GM12878 (cell line): ENCODE measurements at regions not wholly inside any gene's neighbourhood (a gene's known extent, or its start where the extent isn't known, plus 50 kb on each side); places are given as distances from the start of the nearest gene placed in this dataset.

ENCODE experiments used
- ATAC-seq: fragments of 200-7000 bp; cut with Tn5 transposase; 3 replicates; pipeline ENCODE4 v1.9.1; 2020; ENCODE audit warnings: mild to moderate bottlenecking, moderate library complexity
- BruUV-seq: library from RNA; stranded (reverse); fragments of 400-500 nt; replicated peaks from 2 replicates; lab custom pipeline; 2021; lab: Mats Ljungman, UMichigan
- CTCF ChIA-PET: fragments of 300-600 bp; sonication (Branson Sonifier 250); formaldehyde crosslinking; extraction: SDS; loops from one replicate; lab custom pipeline; 2021; ENCODE audit warnings: inconsistent platforms; lab: Yijun Ruan, JAX
- POLR2A ChIA-PET: fragments of 350-600 bp; formaldehyde crosslinking; extraction: SDS; loops from one replicate; lab custom pipeline; 2021; ENCODE audit warnings: inconsistent platforms; lab: Charles Lee
- RAD21 ChIA-PET: fragments of 300-600 bp; sonication (Branson Sonifier 250); formaldehyde crosslinking; loops from one replicate; lab custom pipeline; 2023; ENCODE audit warnings: antibody characterized with exemption; ENCODE audit not compliant: unreplicated experiment; lab: Charles Lee
- SMC1A ChIA-PET: fragments of 300-600 bp; sonication (Branson Sonifier 250); formaldehyde crosslinking; loops from one replicate; lab custom pipeline; 2023; ENCODE audit not compliant: unreplicated experiment, uncharacterized antibody; lab: Charles Lee
- DNase-seq: peaks from one replicate; pipeline ENCODE4 v3.0.0-alpha.2; 2011; ENCODE audit warnings: low read depth, low spot score
- FAIRE-seq: peaks from 3 replicates; lab custom pipeline; 2011; peaks lifted over from hg19 to GRCh38; lab: Jason Lieb, UNC
- H2AFZ ChIP-seq: 2 replicates; pipeline ENCODE4 v1.6.0; 2011; ENCODE audit warnings: low read depth, low read length, control low read depth; ENCODE audit not compliant: control insufficient read depth
- H3K27ac ChIP-seq: 2 replicates; pipeline ENCODE4 v1.5.1; 2011; ENCODE audit warnings: control low read depth; ENCODE audit not compliant: control insufficient read depth, insufficient read depth
- H3K27me3 ChIP-seq, 2 experiments: replicated peaks in 1 of 2; 2 replicates each; pipeline versions ENCODE4 v1.6.0 to v1.6.1; 2011; ENCODE audit warnings: low read length in 1 of 2; ENCODE audit not compliant: control insufficient read depth in 2 of 2, insufficient read depth in 2 of 2
- H3K36me3 ChIP-seq, 2 experiments: 2 replicates each; pipeline ENCODE4 v1.5.1; 2011; ENCODE audit warnings: low read length in 1 of 2; ENCODE audit not compliant: control insufficient read depth in 2 of 2, insufficient read depth in 2 of 2
- H3K4me1 ChIP-seq: 2 replicates; pipeline ENCODE4 v1.6.1; 2011; ENCODE audit warnings: mild to moderate bottlenecking, low read length, moderate library complexity, mixed read lengths; ENCODE audit not compliant: control insufficient read depth, insufficient read depth
- H3K4me2 ChIP-seq: 2 replicates; pipeline ENCODE4 v1.6.0; 2011; ENCODE audit warnings: control low read depth; ENCODE audit not compliant: control insufficient read depth, insufficient read depth
- H3K4me3 ChIP-seq: fragments of 200-600 bp; sonication (generic); 2 replicates; pipeline ENCODE4 v1.5.1; 2016
- H3K79me2 ChIP-seq: 2 replicates; pipeline ENCODE4 v1.6.0; 2011; ENCODE audit warnings: low read length; ENCODE audit not compliant: control insufficient read depth, insufficient read depth
- H3K9ac ChIP-seq: 2 replicates; pipeline ENCODE4 v1.8.0; 2011; ENCODE audit warnings: low read length, control low read depth, mixed read lengths; ENCODE audit not compliant: control insufficient read depth, insufficient read depth
- H3K9me3 ChIP-seq: replicated peaks from 3 replicates; pipeline ENCODE4 v1.5.1; 2011; ENCODE audit warnings: mild to moderate bottlenecking, low read length; ENCODE audit not compliant: control insufficient read depth, insufficient read depth
- H4K20me1 ChIP-seq: 2 replicates; pipeline ENCODE4 v1.6.0; 2011; ENCODE audit not compliant: control insufficient read depth, insufficient read depth
- CBX3 ChIP-seq: fragments of 200-600 bp; sonication (generic); IDR thresholded peaks from 2 replicates; pipeline ENCODE4 v1.6.1; 2016; ENCODE audit warnings: low read depth, borderline replicate concordance
- EP300 ChIP-seq, 2 experiments: fragments of 150-350 bp in 1 of 2; IDR thresholded peaks; 2 replicates each; pipeline ENCODE4 v1.6.1; 2011 to 2012; ENCODE audit warnings: low read depth in 2 of 2, low read length in 2 of 2, borderline replicate concordance in 1 of 2, improper control_type of control experiment in 1 of 2, inconsistent platforms in 1 of 2; ENCODE audit not compliant: control insufficient read depth in 1 of 2
- ETV6 ChIP-seq, 2 experiments: fragments of 450-650 bp in 1 of 2; IDR thresholded peaks in 1 of 2; conservative IDR thresholded peaks in 1 of 2; 2 replicates each; pipeline ENCODE4 v1.6.1; 2014; ENCODE audit warnings: antibody characterized with exemption in 1 of 2, borderline replicate concordance in 1 of 2, low read depth in 1 of 2, mild to moderate bottlenecking in 1 of 2, moderate library complexity in 1 of 2
- KDM1A ChIP-seq: fragments of 200-600 bp; sonication (generic); IDR thresholded peaks from 2 replicates; pipeline ENCODE4 v1.6.1; 2016; ENCODE audit warnings: borderline replicate concordance
- MAX ChIP-seq: IDR thresholded peaks from 2 replicates; pipeline ENCODE4 v1.6.1; 2012; ENCODE audit warnings: low read depth, low read length, improper control_type of control experiment
- NR2C1 ChIP-seq: fragments of 450-650 bp; IDR thresholded peaks from 2 replicates; pipeline ENCODE4 v1.6.1; 2017; ENCODE audit warnings: antibody characterized with exemption, mild to moderate bottlenecking, moderate library complexity
- POLR2A ChIP-seq: IDR thresholded peaks from 2 replicates; pipeline ENCODE4 v1.6.1; 2011; ENCODE audit warnings: low read depth, mild to moderate bottlenecking, low read length
- POLR2AphosphoS2 ChIP-seq: IDR thresholded peaks from 2 replicates; pipeline ENCODE4 v1.6.1; 2011; ENCODE audit warnings: low read depth, mild to moderate bottlenecking, low read length, improper control_type of control experiment, moderate library complexity
- RELB ChIP-seq: fragments of 450-650 bp; IDR thresholded peaks from 2 replicates; pipeline ENCODE4 v1.6.1; 2017; ENCODE audit warnings: low read depth, mild to moderate bottlenecking, moderate library complexity
- SMAD1 ChIP-seq: fragments of 450-650 bp; IDR thresholded peaks from 2 replicates; pipeline ENCODE4 v1.6.1; 2018; ENCODE audit warnings: mild to moderate bottlenecking, low read depth; ENCODE audit not compliant: partially characterized antibody
- SP1 ChIP-seq: IDR thresholded peaks from one replicate; pipeline ENCODE4 v1.6.1; 2011; ENCODE audit warnings: low read depth, low read length
- SPI1 ChIP-seq: IDR thresholded peaks from 2 replicates; pipeline ENCODE4 v1.6.1; 2011; ENCODE audit warnings: low read depth, mild to moderate bottlenecking, low read length, moderate library complexity, borderline replicate concordance; ENCODE audit not compliant: insufficient read depth
- STAT1 ChIP-seq: fragments of 450-650 bp; conservative IDR thresholded peaks from 2 replicates; pipeline ENCODE4 v1.6.1; 2014; ENCODE audit warnings: antibody characterized with exemption, mild to moderate bottlenecking
- WGBS: methylation state at CpG from one replicate; pipeline ENCODE4 v1.1.6; 2016; ENCODE audit warnings: low lambda C conversion rate; ENCODE audit not compliant: insufficient replicate concordance, insufficient coverage; ENCODE audit errors: missing lambda C conversion rate; 5-methylcytosine and 5-hydroxymethylcytosine counted together
- in situ Hi-C: fragments of 300-500 bp; cut with MboI; formaldehyde crosslinking; loops from 9 replicates; pipeline ENCODE4 v1.14.3; 2018; ENCODE audit warnings: mixed read lengths
- intact Hi-C: fragments of 100-400 bp; cut with micrococcal nuclease; formaldehyde crosslinking; loops from one replicate; pipeline ENCODE4 v1.14.2; 2022; ENCODE audit not compliant: unreplicated experiment
- TF ChIP-seq, protein P1 (sequence below): fragments of 450-650 bp; IDR thresholded peaks from 2 replicates; pipeline ENCODE4 v1.6.1; 2017; ENCODE audit warnings: mild to moderate bottlenecking, moderate library complexity
- TF ChIP-seq, protein P2 (sequence below): fragments of 450-650 bp; IDR thresholded peaks from 2 replicates; pipeline ENCODE4 v1.6.1; 2018; ENCODE audit warnings: mild to moderate bottlenecking, low read depth, moderate library complexity; ENCODE audit not compliant: partially characterized antibody

DNA sequence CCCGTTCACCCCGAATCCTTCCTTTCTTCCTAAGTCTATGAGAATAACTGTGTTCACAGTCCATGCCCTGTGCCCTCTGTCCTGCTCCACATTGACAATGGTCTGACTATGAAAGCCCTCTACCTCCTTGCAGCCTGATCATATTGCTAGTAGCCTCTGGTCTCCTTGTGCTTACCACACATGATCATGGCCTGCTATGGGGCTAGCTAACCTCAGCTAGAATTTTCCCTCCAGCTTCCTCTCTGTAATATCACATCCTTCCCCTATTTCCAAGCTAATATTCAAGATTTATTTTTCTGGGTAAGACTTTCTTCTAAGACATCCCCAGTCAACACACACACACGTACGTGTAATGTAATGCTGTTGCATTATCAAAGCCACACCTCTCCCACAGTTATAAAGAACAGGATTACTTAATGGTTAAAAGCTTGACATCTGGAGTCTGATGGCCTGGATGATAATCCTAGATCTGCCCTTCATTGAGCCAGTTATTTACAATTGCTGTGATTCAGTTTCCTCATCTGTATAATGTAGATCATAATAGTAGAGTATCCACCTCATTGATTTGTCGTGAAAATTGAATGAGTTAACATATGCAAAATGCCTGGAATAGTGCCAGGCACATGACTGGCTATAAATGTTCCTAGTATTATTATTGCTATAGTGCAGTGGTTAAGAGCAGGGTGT is 214.4 kb upstream of the BLID start:
- 0% methylated on average over 5 of the region's 5 CpGs for WGBS
- no peaks in the 10 kb centered on the region for H3K79me2 ChIP-seq
- no peaks in the 10 kb centered on the region; a peak in 1 of 4 replicates for H3K27me3 ChIP-seq
- H3K4me2 ChIP-seq, result no peak overlapping the region
- ChIA-PET SMC1A (no interaction called here), POLR2A (no interaction called here), RAD21 (no interaction called here), CTCF (no interaction called here)
- FAIRE-seq, result no peak
- H3K9me3 ChIP-seq, result no peaks in the 10 kb centered on the region
- no peak overlapping the region for H3K9ac ChIP-seq
- no peak overlapping the region for H3K27ac ChIP-seq
- ATAC-seq, result no peak
- no TSS peak for BruUV-seq
- H3K4me1 ChIP-seq, result no peaks in the 10 kb centered on the region
- H3K4me3 ChIP-seq, result no peak overlapping the region
- intact Hi-C loops, result no loop called here
- H4K20me1 ChIP-seq, result no peaks in the 10 kb centered on the region
- H3K36me3 ChIP-seq, result no peaks in the 10 kb centered on the region
- DNase-seq, result no peak
- no peak overlapping the region for H2AFZ ChIP-seq
- in situ Hi-C loops, result no loop called here
- TF ChIP-seq POLR2AphosphoS2, result no peak
- no peak for TF ChIP-seq CBX3
- TF ChIP-seq NR2C1, result no peak
- TF ChIP-seq SMAD1, result no peak
- no peak for TF ChIP-seq ETV6 (conservative IDR thresholded peaks at IDR 0.05 in 1 of 2, IDR thresholded peaks at IDR 0.05 in 1 of 2; ENCODE audit: borderline replicate concordance in 1 of 2, low read depth in 1 of 2)
- TF ChIP-seq SP1, result no peak
- no peak for TF ChIP-seq POLR2A
- TF ChIP-seq KDM1A, result no peak
- TF ChIP-seq, protein P1, sequence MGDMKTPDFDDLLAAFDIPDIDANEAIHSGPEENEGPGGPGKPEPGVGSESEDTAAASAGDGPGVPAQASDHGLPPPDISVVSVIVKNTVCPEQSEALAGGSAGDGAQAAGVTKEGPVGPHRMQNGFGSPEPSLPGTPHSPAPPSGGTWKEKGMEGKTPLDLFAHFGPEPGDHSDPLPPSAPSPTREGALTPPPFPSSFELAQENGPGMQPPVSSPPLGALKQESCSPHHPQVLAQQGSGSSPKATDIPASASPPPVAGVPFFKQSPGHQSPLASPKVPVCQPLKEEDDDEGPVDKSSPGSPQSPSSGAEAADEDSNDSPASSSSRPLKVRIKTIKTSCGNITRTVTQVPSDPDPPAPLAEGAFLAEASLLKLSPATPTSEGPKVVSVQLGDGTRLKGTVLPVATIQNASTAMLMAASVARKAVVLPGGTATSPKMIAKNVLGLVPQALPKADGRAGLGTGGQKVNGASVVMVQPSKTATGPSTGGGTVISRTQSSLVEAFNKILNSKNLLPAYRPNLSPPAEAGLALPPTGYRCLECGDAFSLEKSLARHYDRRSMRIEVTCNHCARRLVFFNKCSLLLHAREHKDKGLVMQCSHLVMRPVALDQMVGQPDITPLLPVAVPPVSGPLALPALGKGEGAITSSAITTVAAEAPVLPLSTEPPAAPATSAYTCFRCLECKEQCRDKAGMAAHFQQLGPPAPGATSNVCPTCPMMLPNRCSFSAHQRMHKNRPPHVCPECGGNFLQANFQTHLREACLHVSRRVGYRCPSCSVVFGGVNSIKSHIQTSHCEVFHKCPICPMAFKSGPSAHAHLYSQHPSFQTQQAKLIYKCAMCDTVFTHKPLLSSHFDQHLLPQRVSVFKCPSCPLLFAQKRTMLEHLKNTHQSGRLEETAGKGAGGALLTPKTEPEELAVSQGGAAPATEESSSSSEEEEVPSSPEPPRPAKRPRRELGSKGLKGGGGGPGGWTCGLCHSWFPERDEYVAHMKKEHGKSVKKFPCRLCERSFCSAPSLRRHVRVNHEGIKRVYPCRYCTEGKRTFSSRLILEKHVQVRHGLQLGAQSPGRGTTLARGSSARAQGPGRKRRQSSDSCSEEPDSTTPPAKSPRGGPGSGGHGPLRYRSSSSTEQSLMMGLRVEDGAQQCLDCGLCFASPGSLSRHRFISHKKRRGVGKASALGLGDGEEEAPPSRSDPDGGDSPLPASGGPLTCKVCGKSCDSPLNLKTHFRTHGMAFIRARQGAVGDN, result no peak
- no peak for TF ChIP-seq MAX
- TF ChIP-seq RELB, result no peak
- TF ChIP-seq STAT1, result no peak
- TF ChIP-seq, protein P2, sequence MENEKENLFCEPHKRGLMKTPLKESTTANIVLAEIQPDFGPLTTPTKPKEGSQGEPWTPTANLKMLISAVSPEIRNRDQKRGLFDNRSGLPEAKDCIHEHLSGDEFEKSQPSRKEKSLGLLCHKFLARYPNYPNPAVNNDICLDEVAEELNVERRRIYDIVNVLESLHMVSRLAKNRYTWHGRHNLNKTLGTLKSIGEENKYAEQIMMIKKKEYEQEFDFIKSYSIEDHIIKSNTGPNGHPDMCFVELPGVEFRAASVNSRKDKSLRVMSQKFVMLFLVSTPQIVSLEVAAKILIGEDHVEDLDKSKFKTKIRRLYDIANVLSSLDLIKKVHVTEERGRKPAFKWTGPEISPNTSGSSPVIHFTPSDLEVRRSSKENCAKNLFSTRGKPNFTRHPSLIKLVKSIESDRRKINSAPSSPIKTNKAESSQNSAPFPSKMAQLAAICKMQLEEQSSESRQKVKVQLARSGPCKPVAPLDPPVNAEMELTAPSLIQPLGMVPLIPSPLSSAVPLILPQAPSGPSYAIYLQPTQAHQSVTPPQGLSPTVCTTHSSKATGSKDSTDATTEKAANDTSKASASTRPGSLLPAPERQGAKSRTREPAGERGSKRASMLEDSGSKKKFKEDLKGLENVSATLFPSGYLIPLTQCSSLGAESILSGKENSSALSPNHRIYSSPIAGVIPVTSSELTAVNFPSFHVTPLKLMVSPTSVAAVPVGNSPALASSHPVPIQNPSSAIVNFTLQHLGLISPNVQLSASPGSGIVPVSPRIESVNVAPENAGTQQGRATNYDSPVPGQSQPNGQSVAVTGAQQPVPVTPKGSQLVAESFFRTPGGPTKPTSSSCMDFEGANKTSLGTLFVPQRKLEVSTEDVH, result no peak
- no peak for TF ChIP-seq SPI1
- TF ChIP-seq EP300 (IDR thresholded peaks at IDR 0.05; ENCODE audit: borderline replicate concordance in 1 of 2, control insufficient read depth in 1 of 2, low read depth in 2 of 2, low read length in 2 of 2), result no peak
